Right ventricle myocardium superior (tissue), 1 donor: ENCODE measurements at regions not wholly inside any gene's neighbourhood (a gene's known extent, or its start where the extent isn't known, plus 50 kb on each side); places are given as distances from the start of the nearest gene placed in this dataset.
"Not testable (repeated sequence)": the region's sequence is repeated elsewhere in the genome, so short reads cannot be mapped to it uniquely, and the experiment has no call there.

Experiments
- ATAC-seq: fragments of 200-7000 bp; cut with Tn5 transposase; one replicate; pipeline ENCODE4 v1.9.1; 2020; ENCODE audit warnings: mild to moderate bottlenecking; ENCODE audit not compliant: poor library complexity
- DNase-seq: peaks from one replicate; pipeline ENCODE4 v3.0.0-alpha.2; 2020
- intact Hi-C: fragments of 100-400 bp; cut with DNase I; formaldehyde crosslinking; loops from one replicate; pipeline ENCODE4 v1.11.2; 2022
- donor health status: DM: no; HTN: yes; CAD: no; lungs with severe emphysema.

DNA sequence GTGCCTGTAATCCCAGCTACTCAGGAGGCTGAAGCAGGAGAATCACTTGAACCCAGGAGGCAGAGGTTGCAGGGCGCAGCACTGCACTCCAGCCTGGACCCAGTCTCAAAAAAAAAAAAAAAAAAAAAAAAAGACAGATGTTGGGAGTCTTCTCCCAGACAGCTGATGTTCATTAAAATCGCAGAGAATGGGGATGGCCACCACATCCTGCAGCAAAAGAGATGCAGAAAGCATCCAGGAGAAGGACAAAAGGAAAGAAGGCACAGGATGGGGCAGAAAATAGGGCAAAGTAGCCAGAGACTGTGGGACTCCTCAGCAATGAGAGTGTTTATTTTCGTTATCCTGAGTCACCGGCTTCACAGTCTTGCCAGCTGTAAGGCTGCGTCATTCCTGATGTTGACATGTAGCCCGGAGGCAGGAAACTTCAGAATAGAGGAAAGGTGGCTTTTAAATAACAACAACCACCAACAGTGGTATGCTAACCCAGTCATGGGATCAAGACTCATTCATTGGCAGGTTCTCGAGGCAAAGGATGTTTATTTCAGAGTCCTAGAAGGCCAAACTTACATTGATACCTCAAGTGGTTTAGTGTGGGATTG, 149.5 kb upstream of the SVIL start:
- intact Hi-C loops, result no loop called here
- ATAC-seq, result peak; percentile 97

GRCh38 chr10:29783201-29783947, 148.6 kb upstream of the SVIL start:
- intact Hi-C loops, result no loop called here
- no peak for DNase-seq
- ATAC-seq, result peak; percentile 13

More for the DNA sequence above, 149.5 kb upstream of the SVIL start:
- no peak for DNase-seq

DNA sequence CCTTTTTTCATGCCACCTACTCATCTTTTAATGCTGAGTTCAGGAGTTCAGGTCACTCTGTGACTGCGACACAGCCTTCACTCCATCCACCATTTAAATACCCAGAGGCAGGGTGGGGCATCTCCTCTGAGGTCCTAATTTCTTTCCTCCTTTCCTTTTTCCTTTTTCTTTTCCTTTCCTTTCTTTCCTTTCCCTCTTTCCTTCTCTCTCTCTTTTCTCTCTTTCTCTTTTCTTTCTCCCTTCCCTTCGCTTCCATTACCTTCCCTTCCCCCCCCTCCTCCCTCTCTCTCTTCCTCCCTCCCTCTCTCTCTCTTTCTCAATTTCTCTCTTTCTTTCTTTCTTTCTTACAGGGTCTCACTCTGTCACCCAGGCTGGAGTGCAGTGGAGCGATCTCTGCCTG, 145.9 kb upstream of the SVIL start:
- intact Hi-C loops, result no loop called here
- ATAC-seq, result no peak
- no peak for DNase-seq

GRCh38 chr10:29780096-29780495, 145.3 kb upstream of the SVIL start:
- DNase-seq (no peak), ATAC-seq (no peak)
- intact Hi-C loops, result no loop called here

GRCh38 chr10:29776246-29776645, 141.5 kb upstream of the SVIL start:
- ATAC-seq (no peak), DNase-seq (no peak)
- intact Hi-C loops, result no loop called here

- intact Hi-C loops, result no loop called here
- DNase-seq (no peak), ATAC-seq (no peak)
Measured at GRCh38 chr10:29774475-29774874, 139.7 kb upstream of the SVIL start.

- no peak for ATAC-seq
- no peak for DNase-seq
- intact Hi-C loops, result no loop called here
Measured at GRCh38 chr10:29773675-29774091, 138.9 kb upstream of the SVIL start.

- DNase-seq (no peak), ATAC-seq (no peak)
- intact Hi-C loops, result no loop called here
Measured at GRCh38 chr10:29772403-29772802, 137.6 kb upstream of the SVIL start.

DNA sequence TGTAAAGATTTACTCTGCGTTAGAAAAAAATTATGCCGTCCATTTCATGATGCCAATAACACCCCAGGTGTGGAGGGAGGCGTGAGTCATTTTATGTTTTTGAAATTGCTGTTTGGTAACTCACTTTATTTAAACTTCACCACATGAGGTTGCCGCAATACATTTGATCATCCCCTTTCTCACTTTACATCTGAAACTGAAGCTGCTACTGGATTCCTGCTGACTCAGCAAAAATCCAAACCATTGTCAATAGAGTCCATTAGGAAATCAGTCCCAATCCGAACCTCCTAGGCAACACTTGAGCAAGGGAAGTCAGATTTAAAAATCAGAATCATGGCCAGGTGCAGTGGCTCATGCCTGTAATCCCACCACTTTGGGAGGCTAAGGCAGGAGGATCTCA, 136.6 kb upstream of the SVIL start:
- DNase-seq (no peak), ATAC-seq (no peak)
- intact Hi-C loops, result no loop called here

- DNase-seq, ATAC-seq, intact Hi-C loops: not testable (repeated sequence)
Measured at GRCh38 chr10:29769277-29769676, 134.5 kb upstream of the SVIL start.

DNA sequence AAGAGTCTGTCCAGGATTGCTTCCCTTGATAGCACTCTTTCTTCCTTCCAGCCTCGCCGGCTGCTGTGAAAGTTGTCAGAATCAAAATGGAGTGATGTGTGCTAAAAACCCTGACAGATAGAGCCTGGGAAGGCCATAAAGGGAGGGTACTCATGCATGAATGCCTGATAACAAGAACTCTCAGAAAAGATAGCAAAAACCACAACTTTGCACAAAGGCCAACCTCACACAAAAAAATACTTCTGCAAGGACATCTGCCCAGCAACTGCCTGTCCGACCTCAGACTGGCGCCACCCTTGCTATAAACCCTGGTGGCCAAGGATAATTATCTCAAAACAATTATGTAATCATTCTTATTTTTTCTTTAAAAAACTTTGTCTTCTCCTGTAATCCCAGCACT, 133.2 kb upstream of the SVIL start:
- intact Hi-C loops, result no loop called here
- no peak for DNase-seq
- no peak for ATAC-seq

DNA sequence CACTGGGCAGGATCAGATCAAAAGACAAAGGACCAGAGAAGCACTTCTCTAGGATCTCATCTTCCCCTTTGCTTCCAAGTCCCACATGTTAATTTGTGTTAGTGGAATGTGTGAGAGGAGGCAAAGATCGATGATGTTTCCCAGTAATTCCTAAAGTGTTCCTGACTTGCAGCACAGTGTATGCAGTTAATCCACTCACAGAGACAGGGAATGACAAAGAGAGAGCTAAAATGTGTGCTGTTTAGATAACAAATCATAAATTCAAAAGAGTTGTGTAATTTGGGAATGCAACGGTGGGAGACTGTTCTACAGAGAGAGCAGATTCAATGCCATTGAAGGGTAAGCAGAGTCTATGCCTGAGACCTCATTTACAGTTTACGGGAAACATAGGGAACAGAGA, 132.0 kb upstream of the SVIL start:
- intact Hi-C loops, result no loop called here
- no peak for DNase-seq
- ATAC-seq, result no peak

DNA sequence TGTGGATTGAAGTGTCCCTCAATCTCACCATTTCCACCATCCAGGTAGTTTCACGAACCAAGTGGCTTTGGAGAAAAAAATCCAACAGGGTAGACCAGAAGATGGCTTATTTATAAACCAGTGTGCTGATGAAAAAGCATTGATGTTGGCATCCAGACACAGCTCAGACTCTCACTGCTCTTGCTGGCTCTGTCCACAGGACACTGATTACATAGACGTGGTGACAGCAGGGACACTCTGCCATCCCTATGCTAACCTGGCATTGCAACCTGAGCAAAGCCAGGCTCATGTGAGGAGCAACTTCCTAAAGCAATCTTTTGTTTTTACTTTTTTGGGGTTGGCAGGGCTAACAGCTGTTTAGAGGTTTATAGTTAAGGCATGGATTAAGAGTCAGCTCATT, 130.6 kb upstream of the SVIL start:
- ATAC-seq, result peak; percentile 96
- intact Hi-C loops, result no loop called here

DNA sequence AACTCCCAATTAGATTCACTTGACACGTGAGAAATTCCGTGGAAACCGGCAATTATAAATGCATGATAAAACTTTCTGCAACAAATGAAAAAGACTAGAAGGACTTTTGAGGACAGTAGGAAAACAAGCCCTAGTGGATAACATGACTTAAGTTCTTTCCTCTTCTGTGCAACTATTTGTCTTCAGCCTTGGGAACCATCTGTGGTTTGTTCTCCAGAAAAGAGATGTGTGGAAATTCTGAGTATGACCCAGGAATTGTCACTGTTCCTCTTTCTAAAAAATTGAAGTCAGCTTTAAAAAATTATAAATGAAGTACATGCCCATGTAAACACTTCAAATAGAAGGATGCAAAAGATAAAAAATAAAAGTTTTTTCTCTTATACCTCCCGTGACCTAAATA, 128.6 kb upstream of the SVIL start:
- ATAC-seq (no peak), DNase-seq (no peak)
- intact Hi-C loops, result no loop called here

More for the DNA sequence above, 130.6 kb upstream of the SVIL start:
- DNase-seq, result no peak

- ATAC-seq (no peak), DNase-seq (no peak)
- intact Hi-C loops, result no loop called here
Measured at GRCh38 chr10:29761916-29762315, 127.1 kb upstream of the SVIL start.

DNA sequence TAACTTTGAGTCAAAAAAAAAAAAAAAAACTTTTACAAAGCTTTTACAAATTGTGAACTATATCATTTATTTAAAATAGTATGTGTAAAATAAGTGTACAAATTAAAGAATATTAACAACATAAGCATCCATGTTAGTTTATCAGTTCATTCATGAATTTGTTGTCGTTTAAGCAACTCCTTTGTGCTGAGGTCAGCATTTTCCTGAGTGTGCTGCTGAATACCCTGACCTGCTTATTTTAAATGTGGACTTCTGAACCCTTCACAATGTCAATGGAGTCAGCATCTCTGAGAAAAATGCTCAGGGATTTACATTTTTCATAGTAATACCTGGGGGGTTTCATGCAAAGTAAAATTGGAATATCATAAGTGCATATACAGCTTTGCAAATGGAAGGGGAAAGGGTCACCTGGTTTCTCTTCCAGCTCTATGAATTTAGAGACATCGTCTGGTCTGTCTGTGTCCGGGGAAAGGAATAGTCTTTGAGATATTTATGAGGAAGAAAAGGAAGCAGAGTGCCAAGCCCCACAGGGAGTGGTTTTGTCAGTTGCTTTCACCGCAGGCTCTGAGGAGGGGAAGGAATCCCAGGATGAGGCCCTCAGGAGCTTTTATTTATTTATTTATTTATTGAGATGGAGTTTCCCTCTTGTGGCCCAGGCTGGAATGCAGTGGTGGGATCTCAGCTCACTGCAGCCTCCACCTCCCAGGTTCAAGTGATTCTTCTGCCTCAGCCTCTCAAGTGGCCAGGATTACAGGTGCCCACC, 125.5 kb upstream of the SVIL start:
- DNase-seq (no peak), ATAC-seq (no peak)
- intact Hi-C loops, result no loop called here

GRCh38 chr10:29757551-29758297, 123.0 kb upstream of the SVIL start:
- DNase-seq, result no peak
- intact Hi-C loops, result no loop called here
- no peak for ATAC-seq

DNA sequence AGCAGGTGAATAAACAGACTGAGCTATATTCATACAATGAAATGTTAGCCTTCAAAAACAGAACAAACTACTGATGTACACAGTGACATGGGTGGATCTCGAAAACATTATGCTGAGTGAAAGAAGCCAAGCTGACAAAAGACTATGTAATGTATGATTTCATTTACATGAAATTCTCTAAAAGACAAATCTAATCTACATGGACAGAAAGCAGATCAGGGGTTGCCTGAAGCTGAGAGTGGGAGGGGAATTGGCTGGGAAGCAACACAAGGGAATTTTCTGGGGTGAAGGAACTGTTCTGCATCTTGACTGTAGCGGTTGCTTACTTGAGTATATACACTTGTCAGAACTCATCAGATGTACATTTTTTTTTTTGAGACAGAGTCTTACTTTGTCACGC, 121.7 kb upstream of the SVIL start:
- ATAC-seq (no peak), DNase-seq (no peak)
- intact Hi-C loops, result no loop called here

DNA sequence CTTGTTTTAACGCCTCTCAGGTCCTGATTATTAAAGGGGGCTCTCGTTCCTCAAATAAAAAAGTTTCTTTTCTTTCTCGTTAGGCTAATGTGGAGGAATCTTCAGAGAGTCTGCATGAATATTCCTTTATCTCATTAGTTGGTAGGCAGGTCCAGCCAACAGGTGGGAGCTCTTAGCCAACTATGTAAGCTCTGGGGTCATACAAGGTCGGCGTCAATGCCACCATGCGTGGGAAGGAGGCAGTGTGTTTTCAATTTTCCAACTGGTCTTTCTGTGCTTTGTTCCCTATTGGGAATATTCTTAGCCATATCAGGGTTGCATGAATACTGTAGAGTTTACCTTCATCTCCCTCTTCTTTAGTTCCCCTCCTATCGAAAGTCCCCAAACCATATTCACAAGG, 118.5 kb upstream of the SVIL start:
- DNase-seq (no peak), ATAC-seq (no peak)
- intact Hi-C loops, result no loop called here
